Astrocyte of the cerebellum (primary cell): ENCODE measurements at regions not wholly inside any gene's neighbourhood (a gene's known extent, or its start where the extent isn't known, plus 50 kb on each side); places are given as distances from the start of the nearest gene placed in this dataset.

Experiments
- DNase-seq: peaks from one replicate; pipeline ENCODE4 v3.0.0-alpha.2; 2011; ENCODE audit warnings: low read depth
- H3K4me3 ChIP-seq: 2 replicates; pipeline ENCODE4 v1.5.1; 2011; ENCODE audit warnings: mild to moderate bottlenecking, low read depth, low read length, moderate library complexity
- in situ Hi-C: cut with HindIII; loops from 2 replicates; pipeline ENCODE4 v1.10.0; 2017; ENCODE audit warnings: low sequenced_read_pairs
- TF ChIP-seq, protein P1 (sequence below): IDR thresholded peaks from 2 replicates; pipeline ENCODE4 v1.5.1; 2012; ENCODE audit warnings: low read length, low read depth, moderate library complexity, mild to moderate bottlenecking; ENCODE audit errors: missing control alignments

DNA sequence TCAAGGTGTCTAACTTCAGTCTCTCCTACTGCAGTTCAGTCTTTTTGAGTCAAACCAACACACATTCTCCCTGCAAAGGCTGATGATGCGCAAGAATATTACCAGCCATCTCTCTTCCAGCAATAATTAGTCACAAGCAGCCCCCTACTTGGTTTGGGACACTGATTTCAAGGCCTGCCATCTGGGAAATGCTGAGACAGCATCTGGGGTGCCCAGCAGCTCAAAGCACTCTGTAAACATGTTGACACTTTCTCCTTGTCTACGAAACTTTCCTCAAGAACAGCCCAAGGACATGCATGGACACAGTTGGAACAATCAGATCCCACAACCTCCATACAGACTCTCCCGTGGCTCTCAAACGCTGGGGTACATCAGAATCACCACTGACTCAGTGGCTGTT lies 149.2 kb upstream of the RPL38 start:
- DNase-seq, result no peak
- TF ChIP-seq, protein P1, sequence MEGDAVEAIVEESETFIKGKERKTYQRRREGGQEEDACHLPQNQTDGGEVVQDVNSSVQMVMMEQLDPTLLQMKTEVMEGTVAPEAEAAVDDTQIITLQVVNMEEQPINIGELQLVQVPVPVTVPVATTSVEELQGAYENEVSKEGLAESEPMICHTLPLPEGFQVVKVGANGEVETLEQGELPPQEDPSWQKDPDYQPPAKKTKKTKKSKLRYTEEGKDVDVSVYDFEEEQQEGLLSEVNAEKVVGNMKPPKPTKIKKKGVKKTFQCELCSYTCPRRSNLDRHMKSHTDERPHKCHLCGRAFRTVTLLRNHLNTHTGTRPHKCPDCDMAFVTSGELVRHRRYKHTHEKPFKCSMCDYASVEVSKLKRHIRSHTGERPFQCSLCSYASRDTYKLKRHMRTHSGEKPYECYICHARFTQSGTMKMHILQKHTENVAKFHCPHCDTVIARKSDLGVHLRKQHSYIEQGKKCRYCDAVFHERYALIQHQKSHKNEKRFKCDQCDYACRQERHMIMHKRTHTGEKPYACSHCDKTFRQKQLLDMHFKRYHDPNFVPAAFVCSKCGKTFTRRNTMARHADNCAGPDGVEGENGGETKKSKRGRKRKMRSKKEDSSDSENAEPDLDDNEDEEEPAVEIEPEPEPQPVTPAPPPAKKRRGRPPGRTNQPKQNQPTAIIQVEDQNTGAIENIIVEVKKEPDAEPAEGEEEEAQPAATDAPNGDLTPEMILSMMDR, result no peak
- no peak overlapping the region for H3K4me3 ChIP-seq
- in situ Hi-C loops, result no loop called here

DNA sequence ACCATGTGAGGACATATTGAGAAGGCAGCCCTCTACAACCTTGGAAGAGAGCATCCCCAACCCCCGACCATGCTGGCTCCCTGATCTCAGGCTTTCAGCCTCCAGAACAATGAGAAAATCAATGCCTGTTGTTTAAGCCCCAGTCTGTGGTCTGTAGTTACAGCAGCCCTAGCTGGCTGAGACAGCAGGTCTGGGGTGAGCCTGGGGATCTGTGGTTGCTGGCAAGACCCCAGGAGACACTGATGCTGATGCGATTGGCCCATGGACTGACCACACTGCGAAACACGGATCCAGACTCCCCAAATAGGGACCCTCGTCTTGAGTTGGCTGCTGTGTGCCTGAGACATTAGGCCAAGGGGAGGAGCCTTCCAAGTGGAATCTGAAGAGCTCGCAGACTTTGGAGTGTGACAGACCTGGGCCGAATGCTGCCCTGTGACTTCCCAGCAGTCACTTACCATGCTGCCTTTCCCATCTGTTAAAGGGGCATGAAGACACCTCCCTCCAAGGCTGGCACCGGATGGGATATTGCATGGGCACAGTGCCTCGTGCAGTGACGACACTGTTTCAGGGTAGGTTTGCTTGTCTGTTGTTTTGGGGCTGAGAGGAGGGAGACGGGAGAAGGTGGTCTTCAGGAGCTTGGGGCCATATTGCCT lies 147.8 kb upstream of the RPL38 start:
- DNase-seq, result no peak
- H3K4me3 ChIP-seq, result no peak overlapping the region
- in situ Hi-C loops, result no loop called here
- TF ChIP-seq, protein P1, result no peak

DNA sequence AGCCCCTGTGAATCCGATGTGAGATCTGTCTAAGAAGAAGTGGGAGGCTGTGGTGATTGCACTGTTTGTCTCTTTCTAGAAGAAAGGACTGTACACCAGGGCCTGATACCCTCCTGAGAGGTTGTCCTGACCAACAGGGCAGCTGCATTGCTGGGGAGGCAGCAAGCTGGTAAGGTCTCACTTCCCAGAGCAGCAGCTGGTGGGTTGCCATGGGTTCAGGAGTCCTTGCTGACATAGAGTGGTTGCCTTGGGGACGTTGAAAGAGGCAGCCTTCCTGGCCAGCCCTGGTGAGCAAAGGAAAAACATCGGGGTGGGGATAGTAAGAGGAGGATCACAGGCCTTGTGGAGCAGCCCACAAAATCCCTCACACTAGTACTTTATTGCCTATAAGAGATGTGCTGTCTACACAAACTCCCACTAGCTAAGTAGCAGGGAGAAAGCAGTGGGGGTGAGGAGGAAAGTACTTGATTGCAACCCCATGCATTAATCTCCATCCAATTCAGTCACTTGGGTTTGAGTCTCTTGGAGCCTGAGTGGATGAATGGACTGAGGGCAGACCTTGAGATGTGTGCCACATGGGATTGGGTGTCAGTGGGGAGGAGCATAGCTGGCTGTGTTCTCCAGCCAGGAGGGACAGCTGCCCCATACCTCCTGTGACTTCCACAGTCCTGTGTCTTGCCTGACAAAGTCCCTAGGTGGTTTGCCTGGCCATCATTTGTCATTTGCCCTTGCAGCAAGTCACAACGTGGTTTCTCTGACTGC lies 143.8 kb upstream of the RPL38 start:
- no peak for DNase-seq
- TF ChIP-seq, protein P1, result no peak
- in situ Hi-C loops, result no loop called here
- H3K4me3 ChIP-seq, result no peak overlapping the region

DNA sequence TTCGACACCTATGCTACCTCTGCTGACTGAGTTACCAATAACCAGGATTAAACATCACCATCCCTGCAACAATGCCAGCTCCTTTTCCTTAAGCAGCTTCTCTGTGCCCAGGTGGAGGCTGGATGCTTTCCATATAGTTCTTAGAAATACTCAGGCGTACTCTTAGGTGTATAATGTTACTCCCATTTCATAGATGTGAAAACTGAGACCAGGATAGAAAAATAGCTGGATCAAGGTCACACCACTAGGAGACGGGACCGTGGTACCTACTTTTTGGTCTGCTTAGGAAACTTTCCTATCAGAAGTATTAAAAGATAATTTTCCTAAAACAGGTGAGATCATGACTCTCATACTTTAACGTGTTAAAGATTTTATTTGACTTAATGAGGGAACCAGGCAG lies 141.7 kb upstream of the RPL38 start:
- DNase-seq, result no peak
- TF ChIP-seq, protein P1, result no peak
- in situ Hi-C loops, result no loop called here
- no peak overlapping the region for H3K4me3 ChIP-seq

DNA sequence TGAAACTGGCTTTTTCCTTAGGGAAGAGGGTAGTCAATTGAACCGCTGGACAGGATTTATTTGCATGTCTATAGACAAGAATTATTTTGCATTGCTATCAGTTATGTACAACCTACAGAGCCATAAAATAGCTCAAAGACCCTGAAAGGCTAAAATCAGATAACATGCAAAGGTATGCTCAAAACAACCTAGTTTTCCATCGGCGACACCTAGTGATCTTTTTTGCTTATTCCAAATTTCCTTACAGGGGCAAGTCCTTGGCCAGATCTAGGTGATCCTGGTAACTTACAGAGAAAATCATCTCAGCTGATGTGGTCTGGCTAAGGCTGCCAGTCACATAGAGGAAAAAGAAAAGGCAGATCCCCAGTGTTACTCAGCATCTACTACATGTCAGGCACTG lies 141.2 kb upstream of the RPL38 start:
- in situ Hi-C loops, result no loop called here
- no peak for DNase-seq
- H3K4me3 ChIP-seq, result no peak overlapping the region
- TF ChIP-seq, protein P1, result no peak

DNA sequence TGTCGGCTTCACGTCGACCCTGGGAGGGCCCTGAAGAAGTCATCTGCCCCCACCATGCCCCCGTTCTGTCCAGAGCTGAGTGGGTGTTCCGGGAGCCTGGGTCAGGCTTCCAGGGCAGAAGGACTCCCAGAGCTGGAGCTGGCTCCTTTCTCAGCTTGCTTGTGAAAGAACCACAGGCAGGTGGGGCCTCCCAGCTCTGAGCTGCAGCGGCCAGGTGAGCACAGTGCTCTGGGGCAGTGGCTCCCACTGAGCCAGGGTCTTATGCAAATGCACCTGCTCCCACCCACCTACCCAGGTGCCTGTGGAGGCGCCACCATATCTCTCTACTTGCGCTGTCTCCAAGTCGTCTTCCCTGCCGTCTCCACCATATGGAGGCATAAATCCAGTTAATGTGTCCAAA lies 140.0 kb upstream of the RPL38 start:
- TF ChIP-seq, protein P1, result no peak
- no peak overlapping the region for H3K4me3 ChIP-seq
- in situ Hi-C loops, result no loop called here
- DNase-seq, result no peak
